Left ventricle myocardium inferior (tissue), 1 donor: ENCODE measurements at regions not wholly inside any gene's neighbourhood (a gene's known extent, or its start where the extent isn't known, plus 50 kb on each side); places are given as distances from the start of the nearest gene placed in this dataset.

ENCODE experiments used
- DNase-seq: peaks from one replicate; pipeline ENCODE4 v3.0.0-alpha.2; 2020
- H3K27ac ChIP-seq: fragments of 200-600 bp; replicated peaks from 2 replicates; pipeline ENCODE4 v1.8.0; 2021
- H3K27me3 ChIP-seq: fragments of 200-600 bp; 2 replicates; pipeline ENCODE4 v1.8.0; 2021; ENCODE audit warnings: low read depth
- H3K36me3 ChIP-seq: fragments of 200-600 bp; 2 replicates; pipeline ENCODE4 v1.8.0; 2021
- H3K4me1 ChIP-seq: fragments of 200-600 bp; 2 replicates; pipeline ENCODE4 v1.8.0; 2021
- H3K4me3 ChIP-seq: fragments of 200-600 bp; 2 replicates; pipeline ENCODE4 v1.8.0; 2021; ENCODE audit warnings: mild to moderate bottlenecking, moderate library complexity
- H3K9me3 ChIP-seq: fragments of 200-600 bp; replicated peaks from 2 replicates; pipeline ENCODE4 v1.8.0; 2021
- CTCF ChIP-seq: fragments of 200-600 bp; IDR thresholded peaks from 2 replicates; pipeline ENCODE4 v1.8.0; 2021; ENCODE audit warnings: antibody characterized with exemption, mild to moderate bottlenecking, borderline replicate concordance
- intact Hi-C: fragments of 100-400 bp; cut with micrococcal nuclease; formaldehyde crosslinking; loops from one replicate; pipeline ENCODE4 v1.11.0; 2022
- donor health status: DM: no; HTN: yes; CAD: no; lungs with severe emphysema.

DNA sequence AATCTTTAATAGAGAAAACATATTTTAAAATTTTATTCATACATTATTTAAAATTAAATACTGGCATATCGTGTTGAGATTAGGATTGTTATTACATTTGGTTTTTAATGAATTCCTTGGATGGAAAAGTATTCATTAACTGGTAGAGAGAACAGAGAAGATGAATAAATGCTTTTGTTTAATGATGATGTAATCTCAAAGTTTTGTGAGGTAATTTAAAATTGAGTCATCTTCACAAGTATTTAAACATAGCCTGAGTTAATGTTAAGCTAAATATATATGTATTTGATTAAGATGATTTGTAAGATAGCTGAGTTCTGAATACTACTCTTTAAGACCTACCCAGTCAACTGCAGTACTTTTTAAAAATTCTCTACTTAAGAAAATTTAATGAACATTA lies 713.4 kb upstream of the VRK2 start:
- TF ChIP-seq CTCF, result no peak
- intact Hi-C loops, result no loop called here
- Histone ChIP-seq H3K4me1 (no peaks in the 10 kb centered on the region), H3K36me3 (no peaks in the 10 kb centered on the region), H3K9me3 (no peaks in the 10 kb centered on the region), H3K4me3 (no peak overlapping the region), H3K27me3 (no peaks in the 10 kb centered on the region), H3K27ac (no peak overlapping the region)
- no peak for DNase-seq

- H3K9me3 ChIP-seq, result peaks cover 24% of the 10 kb centered on the region
- no peaks in the 10 kb centered on the region for H3K36me3 ChIP-seq
- no peak for DNase-seq
- H3K4me3 ChIP-seq, result no peak overlapping the region
- TF ChIP-seq CTCF, result no peak
- intact Hi-C loops, result no loop called here
- no peaks in the 10 kb centered on the region for H3K4me1 ChIP-seq
- no peaks in the 10 kb centered on the region for H3K27me3 ChIP-seq
- H3K27ac ChIP-seq, result no peak overlapping the region
Measured at GRCh38 chr2:57343391-57344006, 703.1 kb upstream of the VRK2 start.

DNA sequence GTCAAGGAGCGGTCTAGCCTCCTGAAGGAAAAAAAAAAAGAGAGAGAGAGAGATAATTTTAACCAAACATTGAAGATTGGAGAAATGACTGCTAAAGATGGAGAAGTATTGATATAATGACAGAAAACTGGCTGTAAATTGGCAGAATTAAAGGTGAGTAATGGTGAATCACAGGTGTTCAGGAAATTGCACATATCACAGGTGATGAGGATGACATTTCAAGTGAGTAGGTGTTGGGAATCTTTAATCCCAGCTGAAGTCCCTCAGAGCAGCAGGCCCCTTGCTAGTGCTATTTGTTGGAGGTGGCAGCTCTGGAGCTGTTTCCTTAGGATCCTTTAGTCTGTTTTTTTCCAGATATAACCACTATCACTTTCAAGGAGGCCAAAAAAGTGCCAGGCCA lies 678.4 kb upstream of the VRK2 start:
- H3K27ac ChIP-seq, result no peak overlapping the region
- H3K36me3 ChIP-seq, result no peaks in the 10 kb centered on the region
- intact Hi-C loops, result no loop called here
- peaks cover 18% of the 10 kb centered on the region for H3K9me3 ChIP-seq
- no peaks in the 10 kb centered on the region for H3K27me3 ChIP-seq
- H3K4me1 ChIP-seq, result no peaks in the 10 kb centered on the region
- no peak for DNase-seq
- no peak for TF ChIP-seq CTCF
- no peak overlapping the region for H3K4me3 ChIP-seq

GRCh38 chr2:57370882-57371585 lies 675.6 kb upstream of the VRK2 start:
- peak overlapping the region; percentile 7 for H3K27ac ChIP-seq
- intact Hi-C loops, result no loop called here

DNA sequence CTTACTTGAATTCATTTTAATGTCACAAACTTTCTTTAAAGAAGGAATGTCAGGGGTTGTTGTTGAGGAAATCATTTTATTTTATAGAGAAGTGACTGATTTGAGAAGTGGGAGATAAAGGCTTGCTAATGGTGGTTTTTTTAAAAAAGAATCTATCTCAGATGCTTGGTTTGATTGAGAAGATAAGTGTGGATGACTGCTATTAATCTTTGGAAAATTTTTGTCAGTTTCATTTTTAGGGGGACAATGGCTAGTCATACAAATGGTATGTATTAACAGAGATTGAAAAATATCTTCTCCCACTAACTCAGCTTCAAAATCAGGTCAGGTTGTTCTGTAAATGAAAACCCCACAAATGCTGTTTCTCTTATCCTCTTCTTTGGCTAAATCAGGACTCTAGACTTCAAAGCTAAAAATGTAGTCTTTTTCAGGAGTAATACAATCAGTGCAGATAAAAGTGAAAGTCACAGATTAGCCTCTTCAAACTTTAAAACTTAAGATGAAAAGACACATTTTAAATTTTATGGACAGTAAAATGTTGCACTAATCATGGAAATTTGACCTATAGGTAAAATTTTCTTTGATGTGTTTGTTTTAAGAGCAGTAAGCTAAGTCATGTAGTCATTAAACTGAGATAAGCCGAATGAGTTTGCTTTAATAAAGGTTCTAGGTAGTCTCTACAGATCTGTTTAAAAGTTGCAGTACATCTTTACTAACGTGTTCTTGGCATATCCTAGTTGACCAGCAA lies 674.2 kb upstream of the VRK2 start:
- no peaks in the 10 kb centered on the region for H3K27me3 ChIP-seq
- H3K4me1 ChIP-seq, result no peaks in the 10 kb centered on the region
- peaks cover 9% of the 10 kb centered on the region for H3K9me3 ChIP-seq
- H3K27ac ChIP-seq, result no peak overlapping the region
- TF ChIP-seq CTCF, result no peak
- intact Hi-C loops, result no loop called here
- no peak for DNase-seq
- H3K36me3 ChIP-seq, result no peaks in the 10 kb centered on the region
- no peak overlapping the region for H3K4me3 ChIP-seq

More at GRCh38 chr2:57370882-57371585, 675.6 kb upstream of the VRK2 start:
- Histone ChIP-seq H3K4me3 (no peak overlapping the region), H3K36me3 (no peaks in the 10 kb centered on the region), H3K4me1 (no peaks in the 10 kb centered on the region), H3K9me3 (peaks cover 9% of the 10 kb centered on the region), H3K27me3 (no peaks in the 10 kb centered on the region)
- TF ChIP-seq CTCF, result no peak
- no peak for DNase-seq
